AG09309 (cell line): ENCODE measurements at regions not wholly inside any gene's neighbourhood (a gene's known extent, or its start where the extent isn't known, plus 50 kb on each side); places are given as distances from the start of the nearest gene placed in this dataset.

Experiments used
- DNase-seq: peaks from one replicate; pipeline ENCODE4 v3.0.0-alpha.2; 2010; ENCODE audit warnings: low read depth
- H3K4me3 ChIP-seq: 2 replicates; pipeline ENCODE4 v1.5.1; 2011; ENCODE audit warnings: mild to moderate bottlenecking, low read depth, low read length, moderate library complexity; ENCODE audit not compliant: control insufficient read depth
- TF ChIP-seq, protein P1 (sequence below): IDR thresholded peaks from 2 replicates; pipeline ENCODE4 v1.5.1; 2011; ENCODE audit warnings: mild to moderate bottlenecking, low read depth, low read length, inconsistent platforms; ENCODE audit not compliant: insufficient read depth, control insufficient read depth; ENCODE audit errors: missing control alignments

- TF ChIP-seq, protein P1, sequence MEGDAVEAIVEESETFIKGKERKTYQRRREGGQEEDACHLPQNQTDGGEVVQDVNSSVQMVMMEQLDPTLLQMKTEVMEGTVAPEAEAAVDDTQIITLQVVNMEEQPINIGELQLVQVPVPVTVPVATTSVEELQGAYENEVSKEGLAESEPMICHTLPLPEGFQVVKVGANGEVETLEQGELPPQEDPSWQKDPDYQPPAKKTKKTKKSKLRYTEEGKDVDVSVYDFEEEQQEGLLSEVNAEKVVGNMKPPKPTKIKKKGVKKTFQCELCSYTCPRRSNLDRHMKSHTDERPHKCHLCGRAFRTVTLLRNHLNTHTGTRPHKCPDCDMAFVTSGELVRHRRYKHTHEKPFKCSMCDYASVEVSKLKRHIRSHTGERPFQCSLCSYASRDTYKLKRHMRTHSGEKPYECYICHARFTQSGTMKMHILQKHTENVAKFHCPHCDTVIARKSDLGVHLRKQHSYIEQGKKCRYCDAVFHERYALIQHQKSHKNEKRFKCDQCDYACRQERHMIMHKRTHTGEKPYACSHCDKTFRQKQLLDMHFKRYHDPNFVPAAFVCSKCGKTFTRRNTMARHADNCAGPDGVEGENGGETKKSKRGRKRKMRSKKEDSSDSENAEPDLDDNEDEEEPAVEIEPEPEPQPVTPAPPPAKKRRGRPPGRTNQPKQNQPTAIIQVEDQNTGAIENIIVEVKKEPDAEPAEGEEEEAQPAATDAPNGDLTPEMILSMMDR: no peak
- DNase-seq: no peak
- no peak overlapping the region for H3K4me3 ChIP-seq
Observed at GRCh38 chr1:220992705-220993052, 113.4 kb downstream of the HLX start.

GRCh38 chr1:220994671-220995070 is 115.4 kb downstream of the HLX start:
- DNase-seq: no peak
- TF ChIP-seq, protein P1: no peak
- no peak overlapping the region for H3K4me3 ChIP-seq

DNA sequence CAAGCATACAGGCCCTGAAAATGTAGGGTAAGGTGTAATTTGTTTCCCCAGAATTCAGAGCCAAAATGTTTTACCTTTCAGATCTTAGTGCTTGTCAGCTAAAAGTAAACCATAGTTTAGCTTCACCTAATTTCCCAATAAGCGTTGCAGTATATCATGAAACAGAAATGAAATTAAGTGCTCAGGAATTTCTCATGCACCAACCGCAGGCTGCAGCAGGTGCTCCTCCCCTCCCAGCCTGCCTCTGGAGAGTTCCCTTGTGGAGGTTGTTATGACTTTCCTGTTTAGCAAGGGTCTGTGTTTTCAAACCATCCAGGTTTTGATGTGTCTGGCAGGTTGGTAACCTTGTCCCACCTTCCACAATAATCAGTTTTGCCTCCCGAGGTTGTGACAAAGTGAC is 118.5 kb downstream of the HLX start:
- DNase-seq: no peak
- TF ChIP-seq, protein P1: no peak
- H3K4me3 ChIP-seq: no peak overlapping the region

DNA sequence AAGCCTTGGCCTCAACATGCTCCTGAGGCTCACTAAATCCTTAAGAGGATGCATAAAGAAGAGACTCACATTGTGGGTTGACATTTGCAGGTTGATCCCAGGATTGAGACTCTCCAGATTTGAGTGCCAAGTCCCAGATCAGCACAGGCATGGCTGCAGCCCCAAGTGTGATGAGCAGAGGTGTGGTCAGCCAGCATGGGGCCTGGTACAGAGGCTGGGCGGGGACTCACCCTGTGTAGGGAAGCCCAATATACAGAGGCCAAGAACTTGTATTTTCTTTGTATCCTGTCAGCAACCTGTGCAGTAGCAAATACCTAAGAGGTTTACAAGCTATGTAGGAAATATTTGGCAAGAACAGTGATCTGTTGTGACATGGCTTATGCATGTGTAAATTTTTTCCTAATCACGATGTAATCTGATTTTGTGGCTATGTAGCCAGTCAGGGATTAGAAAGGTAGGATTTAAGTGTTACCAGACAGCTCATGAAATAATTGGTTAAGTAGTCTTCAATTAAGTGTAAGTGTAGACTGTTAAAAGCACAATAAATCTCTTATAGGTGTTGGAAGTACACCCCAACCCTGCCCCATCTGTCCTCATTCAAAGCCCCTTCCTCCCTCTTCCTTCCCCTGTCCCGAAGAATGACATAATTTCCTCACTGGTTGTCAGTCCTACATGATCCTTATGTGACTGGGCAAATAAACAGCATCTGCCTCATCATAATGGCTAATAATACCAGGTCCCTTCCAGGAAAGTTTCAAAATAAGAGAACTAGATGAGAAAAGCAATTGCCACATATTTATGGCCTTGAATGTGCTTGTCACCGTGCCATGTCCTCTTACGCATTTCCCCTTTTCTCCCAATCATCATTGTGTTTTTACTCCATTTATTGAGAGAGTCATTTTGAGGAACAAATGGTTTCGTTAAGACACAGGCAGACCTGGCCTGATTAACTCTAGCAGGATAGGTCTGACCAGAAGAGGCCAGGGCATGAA is 120.9 kb downstream of the HLX start:
- H3K4me3 ChIP-seq: no peak overlapping the region
- no peak for DNase-seq
- TF ChIP-seq, protein P1: no peak

DNA sequence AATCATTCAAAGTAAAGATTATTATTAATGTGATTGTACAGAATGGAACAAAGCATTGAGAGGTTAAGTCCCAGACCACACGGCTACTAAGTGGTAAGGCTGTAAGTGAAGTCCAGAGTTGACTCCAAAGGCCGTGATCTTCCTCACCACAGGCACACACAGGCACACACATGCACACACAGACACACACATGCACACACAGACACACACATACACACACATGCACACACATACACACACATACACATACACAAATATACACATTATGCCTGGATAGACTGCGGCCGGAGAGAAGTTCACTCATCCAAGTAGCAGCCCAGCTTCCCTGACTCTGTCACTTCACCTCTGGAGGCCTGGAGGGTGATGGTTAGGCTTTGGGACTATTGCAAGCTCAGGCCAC is 121.9 kb downstream of the HLX start:
- no peak for DNase-seq
- no peak overlapping the region for H3K4me3 ChIP-seq
- TF ChIP-seq, protein P1: no peak

DNA sequence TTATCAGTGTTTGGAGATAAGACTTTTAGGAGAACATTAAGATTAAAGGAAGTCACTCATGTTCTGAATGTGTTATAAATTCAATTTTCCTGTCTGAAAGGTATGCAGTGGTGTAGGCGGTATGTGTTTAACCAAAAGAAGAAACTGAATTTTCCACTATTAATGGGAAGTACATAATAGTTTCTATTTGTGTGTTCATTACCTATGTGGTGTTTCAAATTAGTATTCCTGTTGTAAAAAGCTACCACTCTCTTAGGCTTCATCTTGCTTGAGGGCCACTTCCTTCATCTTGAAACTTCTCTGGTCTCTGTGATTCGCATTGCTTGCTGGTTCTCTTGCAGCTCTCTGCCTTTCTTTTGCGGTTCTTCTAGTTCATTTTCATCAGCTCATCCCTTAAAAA is 123.4 kb downstream of the HLX start:
- H3K4me3 ChIP-seq: no peak overlapping the region
- TF ChIP-seq, protein P1: no peak
- no peak for DNase-seq
